ENCODE measurements at regions not wholly inside any gene's neighbourhood (a gene's known extent, or its start where the extent isn't known, plus 50 kb on each side); places are given as distances from the start of the nearest gene placed in this dataset.

GRCh38 chr4:140239311-140239710 is 85.3 kb upstream of the MAML3 start:
- TF ChIP-seq POLR2A (IDR thresholded peaks at IDR 0.05; ENCODE audit: low read length) (no peak), GATA1 (IDR thresholded peaks at IDR 0.05; ENCODE audit: low read depth, low read length) (no peak)

Measured in erythroblast (primary cell).